Natural killer cell treated with Interleukin-12 subunit alpha and Interleukin-12 subunit beta and Interleukin-15 and Interleukin-18, amount 100 ng/mL, for 72 hours (primary cell): ENCODE measurements at regions not wholly inside any gene's neighbourhood (a gene's known extent, or its start where the extent isn't known, plus 50 kb on each side); places are given as distances from the start of the nearest gene placed in this dataset.

ENCODE experiments used
- ATAC-seq, 2 donors: fragments of 150-1000 bp; cut with Tn5 transposase in 1 of 2; sonication (Bioruptor Pico), chemical (Tn5 transposase) in 1 of 2; 2 replicates each; pipeline ENCODE4 v1.10.0; 2021
- DNase-seq: peaks from one replicate; pipeline ENCODE4 v3.0.0; 2022; ENCODE audit warnings: low spot score
- H3K27ac Mint-ChIP-seq, 2 donors: 1 replicate in 1 of 2; 2 replicates in 1 of 2; pipeline ENCODE4 v1.8.0; 2022; ENCODE audit warnings: mixed read lengths in 2 of 2, mild to moderate bottlenecking in 1 of 2, moderate library complexity in 1 of 2
- H3K27me3 Mint-ChIP-seq, 2 donors: 1 replicate in 1 of 2; 2 replicates in 1 of 2; pipeline ENCODE4 v1.8.0; 2022; ENCODE audit warnings: mixed read lengths in 2 of 2
- H3K36me3 Mint-ChIP-seq: one replicate; pipeline ENCODE4 v1.8.0; 2022; ENCODE audit warnings: mixed read lengths
- H3K4me1 Mint-ChIP-seq, 2 donors: 1 replicate in 1 of 2; 2 replicates in 1 of 2; pipeline ENCODE4 v1.8.0; 2022; ENCODE audit warnings: low read depth in 2 of 2, mixed read lengths in 2 of 2, mild to moderate bottlenecking in 1 of 2
- H3K4me3 Mint-ChIP-seq: one replicate; pipeline ENCODE4 v1.8.0; 2022; ENCODE audit warnings: mixed read lengths
- H3K9me3 Mint-ChIP-seq: 2 replicates; pipeline ENCODE4 v1.8.0; 2022; ENCODE audit warnings: mixed read lengths

GRCh38 chr10:123548770-123549169 lies 117.4 kb upstream of the GPR26 start:
- Mint-ChIP-seq H3K9me3 (no peaks in the 10 kb centered on the region), H3K4me1 (no peaks in the 10 kb centered on the region), H3K4me3 (no peak overlapping the region), H3K27ac (no peak overlapping the region), H3K36me3 (peaks cover 4% of the 10 kb centered on the region), H3K27me3 (peaks cover 24 to 25% of the 10 kb centered on the region in 2 donors)
- no peak for ATAC-seq
- no peak for DNase-seq

GRCh38 chr10:123549761-123550454 lies 116.2 kb upstream of the GPR26 start:
- Mint-ChIP-seq H3K9me3 (no peaks in the 10 kb centered on the region), H3K27ac (no peak overlapping the region), H3K36me3 (peaks cover 1% of the 10 kb centered on the region), H3K27me3 (peaks cover 16 to 18% of the 10 kb centered on the region in 2 donors), H3K4me1 (no peaks in the 10 kb centered on the region), H3K4me3 (no peak overlapping the region)
- ATAC-seq (no peak), DNase-seq (no peak)

GRCh38 chr10:123550675-123551096 lies 115.5 kb upstream of the GPR26 start:
- DNase-seq (no peak), ATAC-seq (no peak)
- Mint-ChIP-seq H3K36me3 (no peaks in the 10 kb centered on the region), H3K27me3 (peaks cover 13 to 15% of the 10 kb centered on the region in 2 donors), H3K9me3 (no peaks in the 10 kb centered on the region), H3K4me1 (no peaks in the 10 kb centered on the region), H3K27ac (no peak overlapping the region), H3K4me3 (no peak overlapping the region)

- no peak for ATAC-seq
- peaks cover 13 to 18% of the 10 kb centered on the region in 2 donors for H3K27me3 Mint-ChIP-seq
- no peaks in the 10 kb centered on the region for H3K36me3 Mint-ChIP-seq
- H3K4me3 Mint-ChIP-seq = no peak overlapping the region
- H3K27ac Mint-ChIP-seq = no peak overlapping the region
- no peaks in the 10 kb centered on the region for H3K4me1 Mint-ChIP-seq
- H3K9me3 Mint-ChIP-seq = no peaks in the 10 kb centered on the region
- DNase-seq = no peak
These were observed 114.9 kb upstream of the GPR26 start for GRCh38 chr10:123551259-123551658.

- no peak overlapping the region for H3K27ac Mint-ChIP-seq
- no peaks in the 10 kb centered on the region for H3K4me1 Mint-ChIP-seq
- H3K27me3 Mint-ChIP-seq = peaks cover 7 to 12% of the 10 kb centered on the region in 2 donors
These were observed 113.2 kb upstream of the GPR26 start for GRCh38 chr10:123552760-123553554.

GRCh38 chr10:123553810-123554430 lies 112.2 kb upstream of the GPR26 start:
- no peaks in the 10 kb centered on the region for H3K36me3 Mint-ChIP-seq
- H3K4me1 Mint-ChIP-seq = no peaks in the 10 kb centered on the region

More at GRCh38 chr10:123552760-123553554, 113.2 kb upstream of the GPR26 start:
- Mint-ChIP-seq H3K36me3 (no peaks in the 10 kb centered on the region), H3K4me3 (no peak overlapping the region), H3K9me3 (no peaks in the 10 kb centered on the region)
- ATAC-seq (no peak), DNase-seq (no peak)

GRCh38 chr10:123554656-123555055 lies 111.5 kb upstream of the GPR26 start:
- H3K9me3 Mint-ChIP-seq = no peaks in the 10 kb centered on the region
- H3K27me3 Mint-ChIP-seq = peaks cover 13% of the 10 kb centered on the region in 2 donors
- H3K27ac Mint-ChIP-seq = no peak overlapping the region

More at GRCh38 chr10:123553810-123554430, 112.2 kb upstream of the GPR26 start:
- DNase-seq = no peak
- H3K27ac Mint-ChIP-seq = no peak overlapping the region
- no peaks in the 10 kb centered on the region for H3K9me3 Mint-ChIP-seq
- no peak overlapping the region for H3K4me3 Mint-ChIP-seq
- H3K27me3 Mint-ChIP-seq = peaks cover 7 to 11% of the 10 kb centered on the region in 2 donors
- ATAC-seq = no peak

GRCh38 chr10:123555616-123556015 lies 110.5 kb upstream of the GPR26 start:
- Mint-ChIP-seq H3K9me3 (no peaks in the 10 kb centered on the region), H3K4me3 (no peak overlapping the region), H3K4me1 (no peaks in the 10 kb centered on the region), H3K27me3 (peaks cover 14 to 18% of the 10 kb centered on the region in 2 donors), H3K36me3 (no peaks in the 10 kb centered on the region), H3K27ac (no peak overlapping the region)
- DNase-seq (no peak), ATAC-seq (no peak)

More at GRCh38 chr10:123554656-123555055, 111.5 kb upstream of the GPR26 start:
- H3K36me3 Mint-ChIP-seq = no peaks in the 10 kb centered on the region
- DNase-seq = no peak
- no peaks in the 10 kb centered on the region for H3K4me1 Mint-ChIP-seq
- no peak overlapping the region for H3K4me3 Mint-ChIP-seq
- ATAC-seq = no peak

- no peak overlapping the region for H3K27ac Mint-ChIP-seq
- H3K4me1 Mint-ChIP-seq = no peaks in the 10 kb centered on the region
- H3K27me3 Mint-ChIP-seq = peaks cover 12 to 19% of the 10 kb centered on the region in 2 donors
- no peaks in the 10 kb centered on the region for H3K36me3 Mint-ChIP-seq
- no peak overlapping the region for H3K4me3 Mint-ChIP-seq
- H3K9me3 Mint-ChIP-seq = no peaks in the 10 kb centered on the region
- DNase-seq (no peak), ATAC-seq (no peak)
These were observed 110.1 kb upstream of the GPR26 start for GRCh38 chr10:123556049-123556448.

GRCh38 chr10:123556736-123557135 lies 109.4 kb upstream of the GPR26 start:
- H3K36me3 Mint-ChIP-seq = no peaks in the 10 kb centered on the region
- peaks cover 7 to 17% of the 10 kb centered on the region in 2 donors for H3K27me3 Mint-ChIP-seq
- DNase-seq (no peak), ATAC-seq (no peak)
- H3K4me1 Mint-ChIP-seq = no peaks in the 10 kb centered on the region
- H3K27ac Mint-ChIP-seq = no peak overlapping the region
- H3K4me3 Mint-ChIP-seq = no peak overlapping the region
- no peaks in the 10 kb centered on the region for H3K9me3 Mint-ChIP-seq

- DNase-seq (no peak), ATAC-seq (no peak)
- Mint-ChIP-seq H3K4me3 (no peak overlapping the region), H3K27ac (no peak overlapping the region), H3K36me3 (no peaks in the 10 kb centered on the region), H3K4me1 (no peaks in the 10 kb centered on the region), H3K9me3 (no peaks in the 10 kb centered on the region), H3K27me3 (peaks cover 7 to 20% of the 10 kb centered on the region in 2 donors)
These were observed 108.6 kb upstream of the GPR26 start for GRCh38 chr10:123557366-123558108.

- no peaks in the 10 kb centered on the region for H3K9me3 Mint-ChIP-seq
- ATAC-seq (no peak), DNase-seq (no peak)
- H3K27me3 Mint-ChIP-seq = peaks cover 7 to 20% of the 10 kb centered on the region in 2 donors
- H3K27ac Mint-ChIP-seq = no peak overlapping the region
- H3K4me1 Mint-ChIP-seq = no peaks in the 10 kb centered on the region
- no peak overlapping the region for H3K4me3 Mint-ChIP-seq
- H3K36me3 Mint-ChIP-seq = no peaks in the 10 kb centered on the region
These were observed 107.5 kb upstream of the GPR26 start for GRCh38 chr10:123558651-123559050.

GRCh38 chr10:123559066-123559822 lies 106.9 kb upstream of the GPR26 start:
- Mint-ChIP-seq H3K27ac (no peak overlapping the region), H3K4me3 (no peak overlapping the region), H3K27me3 (peaks cover 7 to 20% of the 10 kb centered on the region in 2 donors), H3K9me3 (no peaks in the 10 kb centered on the region), H3K36me3 (no peaks in the 10 kb centered on the region), H3K4me1 (no peaks in the 10 kb centered on the region)
- DNase-seq (no peak), ATAC-seq (peak; percentile 56 to 68)
